ENCODE measurements at regions not wholly inside any gene's neighbourhood (a gene's known extent, or its start where the extent isn't known, plus 50 kb on each side); places are given as distances from the start of the nearest gene placed in this dataset.

DNA sequence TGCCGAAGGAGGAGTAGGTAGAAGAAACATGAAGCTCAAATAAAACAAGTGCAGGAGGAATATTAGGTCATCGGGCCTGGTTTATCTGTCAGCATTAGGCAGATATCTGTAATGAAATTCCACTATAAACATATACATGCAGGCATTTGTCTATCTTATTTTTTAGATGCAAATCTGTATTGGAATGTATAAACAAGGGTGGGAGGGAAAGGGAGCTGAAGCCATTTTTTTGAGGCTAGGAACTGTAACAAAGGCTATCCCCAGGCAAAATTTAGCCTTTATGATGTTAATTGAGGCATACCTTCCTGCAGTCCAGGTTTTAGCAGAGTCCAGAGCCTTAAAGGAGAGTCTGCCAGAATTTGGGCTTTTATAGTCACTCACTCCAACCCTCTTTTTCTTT, 72.5 kb downstream of the PHLDA1 start:
- no peak overlapping the region for H3K4me3 ChIP-seq (ENCODE audit: low read depth in 1 of 2, low read length in 2 of 2)

DNA sequence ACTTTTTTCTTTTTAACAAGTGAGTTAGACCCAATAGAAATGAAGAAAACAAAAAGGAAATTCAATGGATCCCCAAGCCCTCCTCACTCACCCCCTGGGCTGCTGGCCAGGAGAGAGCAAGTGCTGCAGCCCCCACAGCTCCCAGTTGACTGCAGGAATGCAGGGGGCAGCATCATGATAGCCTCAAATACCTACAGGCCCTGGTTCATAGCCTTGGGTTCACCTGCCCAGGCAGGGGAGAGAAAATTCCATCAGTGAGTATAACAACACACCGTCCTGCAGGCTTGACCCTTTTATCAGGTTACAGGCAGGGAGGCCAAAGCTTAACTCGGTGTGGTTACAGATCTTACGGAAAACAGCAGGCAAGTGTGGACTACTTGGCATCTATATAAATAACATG, 76.3 kb downstream of the PHLDA1 start:
- Histone ChIP-seq H3K4me1 (ENCODE audit: control insufficient read depth in 1 of 2, insufficient read depth in 2 of 2, low read length in 2 of 2) (peaks cover 16 to 26% of the 10 kb centered on the region in 2 donors), H3K27me3 (ENCODE audit: control insufficient read depth in 1 of 2, insufficient read depth in 2 of 2, low read length in 2 of 2) (no peaks in the 10 kb centered on the region), H3K4me3 (ENCODE audit: low read depth in 1 of 2, low read length in 2 of 2) (no peak overlapping the region), H3K36me3 (ENCODE audit: control insufficient read depth in 1 of 2, insufficient read depth in 2 of 2, low read length in 2 of 2) (no peaks in the 10 kb centered on the region), H3K9ac (ENCODE audit: low read depth in 1 of 2, low read length in 2 of 2) (no peak overlapping the region), H3K27ac (ENCODE audit: low read depth, low read length) (no peak overlapping the region), H3K9me3 (ENCODE audit: control insufficient read depth in 1 of 2, low read length in 2 of 2) (no peaks in the 10 kb centered on the region)

More for the DNA sequence above, 72.5 kb downstream of the PHLDA1 start:
- no peaks in the 10 kb centered on the region for H3K9me3 ChIP-seq (ENCODE audit: control insufficient read depth in 1 of 2, low read length in 2 of 2)
- H3K27ac ChIP-seq (ENCODE audit: low read depth, low read length): no peak overlapping the region
- H3K27me3 ChIP-seq (ENCODE audit: control insufficient read depth in 1 of 2, insufficient read depth in 2 of 2, low read length in 2 of 2): no peaks in the 10 kb centered on the region
- H3K4me1 ChIP-seq (ENCODE audit: control insufficient read depth in 1 of 2, insufficient read depth in 2 of 2, low read length in 2 of 2): peaks cover 15% of the 10 kb centered on the region in 2 donors
- H3K36me3 ChIP-seq (ENCODE audit: control insufficient read depth in 1 of 2, insufficient read depth in 2 of 2, low read length in 2 of 2): no peaks in the 10 kb centered on the region
- no peak overlapping the region for H3K9ac ChIP-seq (ENCODE audit: low read depth in 1 of 2, low read length in 2 of 2)

DNA sequence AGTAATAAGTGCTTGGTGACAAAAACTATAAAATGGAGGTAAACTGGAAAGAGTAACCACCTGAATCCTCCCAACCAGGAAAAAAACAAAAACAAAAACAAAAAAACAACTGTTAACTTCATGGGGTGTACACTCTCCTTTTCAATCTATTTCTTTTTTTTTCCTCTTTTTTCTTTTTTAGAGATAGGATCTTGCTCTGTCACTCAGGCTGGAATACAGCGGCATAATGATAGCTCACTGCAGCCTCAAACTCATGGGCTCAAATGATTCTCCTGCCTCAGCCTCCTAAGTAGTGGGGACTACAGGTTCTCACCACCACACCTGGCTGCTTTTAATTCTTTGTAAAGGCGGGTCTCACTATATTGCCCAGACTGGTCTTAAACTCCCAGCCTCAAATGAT, 76.8 kb downstream of the PHLDA1 start:
- Histone ChIP-seq H3K4me3 (ENCODE audit: low read depth in 1 of 2, low read length in 2 of 2) (no peak overlapping the region), H3K9ac (ENCODE audit: low read depth in 1 of 2, low read length in 2 of 2) (no peak overlapping the region), H3K9me3 (ENCODE audit: control insufficient read depth in 1 of 2, low read length in 2 of 2) (no peaks in the 10 kb centered on the region), H3K36me3 (ENCODE audit: control insufficient read depth in 1 of 2, insufficient read depth in 2 of 2, low read length in 2 of 2) (no peaks in the 10 kb centered on the region), H3K27ac (ENCODE audit: low read depth, low read length) (no peak overlapping the region), H3K27me3 (ENCODE audit: control insufficient read depth in 1 of 2, insufficient read depth in 2 of 2, low read length in 2 of 2) (no peaks in the 10 kb centered on the region), H3K4me1 (ENCODE audit: control insufficient read depth in 1 of 2, insufficient read depth in 2 of 2, low read length in 2 of 2) (peaks cover 11 to 21% of the 10 kb centered on the region in 2 donors)

DNA sequence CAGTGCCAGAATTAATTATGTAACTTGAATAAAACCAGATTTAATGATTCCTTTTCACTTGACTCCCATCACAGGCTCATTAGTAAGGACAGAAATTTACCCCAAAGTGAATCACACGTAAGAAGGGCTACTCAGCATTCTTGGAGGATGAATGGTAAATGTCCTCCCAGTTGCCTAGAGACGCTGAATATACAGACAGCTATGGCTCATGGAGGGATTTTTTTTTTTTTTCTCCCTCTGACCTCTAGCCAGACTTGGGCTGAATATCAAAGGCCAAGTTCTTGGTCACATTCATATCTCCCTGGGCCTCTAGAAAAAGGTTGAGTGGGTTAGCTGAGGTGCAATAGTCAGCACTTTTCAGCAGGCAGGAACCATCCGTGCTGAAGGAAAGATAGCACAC, 77.5 kb downstream of the PHLDA1 start:
- no peaks in the 10 kb centered on the region for H3K36me3 ChIP-seq (ENCODE audit: control insufficient read depth in 1 of 2, insufficient read depth in 2 of 2, low read length in 2 of 2)
- H3K27ac ChIP-seq (ENCODE audit: low read depth, low read length): no peak overlapping the region
- no peaks in the 10 kb centered on the region for H3K27me3 ChIP-seq (ENCODE audit: control insufficient read depth in 1 of 2, insufficient read depth in 2 of 2, low read length in 2 of 2)
- H3K4me1 ChIP-seq (ENCODE audit: control insufficient read depth in 1 of 2, insufficient read depth in 2 of 2, low read length in 2 of 2): peaks cover 5 to 14% of the 10 kb centered on the region in 2 donors
- no peak overlapping the region for H3K4me3 ChIP-seq (ENCODE audit: low read depth in 1 of 2, low read length in 2 of 2)
- no peak overlapping the region for H3K9ac ChIP-seq (ENCODE audit: low read depth in 1 of 2, low read length in 2 of 2)
- H3K9me3 ChIP-seq (ENCODE audit: control insufficient read depth in 1 of 2, low read length in 2 of 2): no peaks in the 10 kb centered on the region

DNA sequence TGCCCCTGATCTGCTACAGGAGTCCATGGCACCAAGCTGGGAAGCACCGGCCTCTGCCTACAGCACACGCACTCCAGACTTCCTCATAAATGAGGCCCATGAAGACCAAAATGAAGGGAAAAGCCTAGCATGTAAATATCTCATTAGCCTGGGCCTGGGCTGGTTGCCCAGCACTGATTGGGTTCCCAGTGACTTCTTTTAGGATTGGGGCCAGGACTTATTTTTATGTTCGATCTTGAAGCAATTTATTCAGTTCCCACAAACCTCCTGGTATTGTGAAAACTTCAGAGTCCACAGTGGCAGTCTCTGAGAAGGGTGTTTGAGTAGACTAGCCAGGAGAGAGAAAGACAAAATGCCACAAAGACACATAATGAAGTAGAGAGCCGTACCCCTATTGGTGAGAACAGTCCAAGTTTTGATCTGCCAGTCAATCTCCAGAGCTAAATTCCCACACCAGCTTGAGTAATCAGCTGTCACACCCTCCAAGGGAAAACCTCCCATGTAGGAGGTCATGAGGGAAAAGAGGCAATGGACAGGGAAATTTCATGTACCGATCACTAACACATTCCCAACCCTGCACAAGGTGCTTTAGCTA, 78.2 kb downstream of the PHLDA1 start:
- Histone ChIP-seq H3K27me3 (ENCODE audit: control insufficient read depth in 1 of 2, insufficient read depth in 2 of 2, low read length in 2 of 2) (no peaks in the 10 kb centered on the region), H3K4me1 (ENCODE audit: control insufficient read depth in 1 of 2, insufficient read depth in 2 of 2, low read length in 2 of 2) (peaks cover 5 to 14% of the 10 kb centered on the region in 2 donors), H3K9ac (ENCODE audit: low read depth in 1 of 2, low read length in 2 of 2) (no peak overlapping the region), H3K4me3 (ENCODE audit: low read depth in 1 of 2, low read length in 2 of 2) (no peak overlapping the region), H3K36me3 (ENCODE audit: control insufficient read depth in 1 of 2, insufficient read depth in 2 of 2, low read length in 2 of 2) (no peaks in the 10 kb centered on the region), H3K9me3 (ENCODE audit: control insufficient read depth in 1 of 2, low read length in 2 of 2) (no peaks in the 10 kb centered on the region), H3K27ac (ENCODE audit: low read depth, low read length) (no peak overlapping the region)

DNA sequence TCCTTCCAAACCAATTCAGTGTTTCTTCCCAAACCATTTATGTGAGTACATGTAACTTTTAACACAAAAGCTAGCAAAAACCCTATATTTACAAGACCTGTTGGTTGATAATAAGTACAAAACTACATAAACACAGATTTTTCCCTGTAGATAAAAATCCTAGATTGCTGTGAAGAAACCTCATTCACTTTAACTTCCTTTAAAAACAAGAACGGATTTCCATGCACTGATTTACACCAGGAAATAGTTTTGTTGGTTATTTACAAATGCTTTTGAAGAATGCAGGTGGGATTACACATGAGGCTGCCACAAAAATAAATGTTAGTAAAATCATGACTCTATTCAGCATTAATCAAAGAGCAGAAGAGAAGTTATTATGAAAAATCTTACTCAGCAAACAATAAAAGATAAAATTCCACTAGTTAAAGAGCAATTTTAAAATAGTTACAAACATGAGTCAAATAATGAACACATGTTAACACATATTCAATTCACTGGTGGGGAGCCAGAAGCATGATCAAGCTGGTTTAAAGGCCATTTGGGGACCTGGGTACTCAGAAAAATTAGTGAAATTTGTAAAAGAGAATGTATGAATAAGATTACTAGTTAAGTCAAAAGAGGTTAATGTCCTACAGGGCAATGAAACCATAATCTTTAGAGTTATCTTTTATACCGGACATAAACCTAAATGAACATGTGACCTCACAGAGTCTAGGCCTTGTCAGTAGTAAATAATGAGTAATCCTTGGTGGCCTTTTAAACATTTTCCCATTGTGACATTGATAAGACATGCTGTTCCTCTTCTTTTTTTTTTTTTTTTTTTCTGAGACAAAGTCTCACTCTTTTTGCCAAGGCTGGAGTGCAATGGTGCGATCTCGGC, 79.9 kb downstream of the PHLDA1 start:
- no peak overlapping the region for H3K27ac ChIP-seq (ENCODE audit: low read depth, low read length)
- no peaks in the 10 kb centered on the region for H3K9me3 ChIP-seq (ENCODE audit: control insufficient read depth in 1 of 2, low read length in 2 of 2)
- no peaks in the 10 kb centered on the region for H3K36me3 ChIP-seq (ENCODE audit: control insufficient read depth in 1 of 2, insufficient read depth in 2 of 2, low read length in 2 of 2)
- H3K27me3 ChIP-seq (ENCODE audit: control insufficient read depth in 1 of 2, insufficient read depth in 2 of 2, low read length in 2 of 2): no peaks in the 10 kb centered on the region
- peaks cover 5 to 14% of the 10 kb centered on the region in 2 donors for H3K4me1 ChIP-seq (ENCODE audit: control insufficient read depth in 1 of 2, insufficient read depth in 2 of 2, low read length in 2 of 2)
- no peak overlapping the region for H3K4me3 ChIP-seq (ENCODE audit: low read depth in 1 of 2, low read length in 2 of 2)
- H3K9ac ChIP-seq (ENCODE audit: low read depth in 1 of 2, low read length in 2 of 2): no peak overlapping the region

DNA sequence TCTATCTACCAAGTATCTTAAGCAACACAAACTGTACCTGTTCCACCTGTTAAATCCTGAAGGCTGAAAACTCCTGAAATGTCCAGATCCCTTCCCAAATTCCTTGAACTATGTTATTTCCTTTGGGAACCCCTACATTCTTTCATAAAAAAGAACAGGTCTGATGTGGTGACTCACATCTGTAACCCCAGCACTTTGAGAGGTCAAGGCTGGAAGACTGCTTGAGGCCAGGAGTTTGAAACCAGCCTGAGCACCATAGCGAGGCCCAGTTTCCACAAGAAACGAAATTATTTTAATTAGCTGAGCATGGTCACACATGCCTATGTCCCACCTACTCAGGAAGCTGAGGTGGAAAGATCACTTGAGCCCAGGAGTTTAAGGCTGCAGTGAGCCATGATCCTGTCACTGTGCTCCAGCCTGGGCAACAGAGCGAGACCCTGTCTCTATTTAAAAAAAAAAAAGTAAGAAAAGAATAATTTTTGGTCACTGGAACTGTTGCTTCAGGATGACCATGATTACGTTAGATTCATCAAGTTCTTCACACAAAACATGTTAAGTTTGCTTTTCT, 84.3 kb downstream of the PHLDA1 start:
- Histone ChIP-seq H3K4me3 (ENCODE audit: low read depth in 1 of 2, low read length in 2 of 2) (no peak overlapping the region), H3K9me3 (ENCODE audit: control insufficient read depth in 1 of 2, low read length in 2 of 2) (no peaks in the 10 kb centered on the region), H3K9ac (ENCODE audit: low read depth in 1 of 2, low read length in 2 of 2) (no peak overlapping the region), H3K27ac (ENCODE audit: low read depth, low read length) (no peak overlapping the region), H3K27me3 (ENCODE audit: control insufficient read depth in 1 of 2, insufficient read depth in 2 of 2, low read length in 2 of 2) (no peaks in the 10 kb centered on the region), H3K36me3 (ENCODE audit: control insufficient read depth in 1 of 2, insufficient read depth in 2 of 2, low read length in 2 of 2) (no peaks in the 10 kb centered on the region), H3K4me1 (ENCODE audit: control insufficient read depth in 1 of 2, insufficient read depth in 2 of 2, low read length in 2 of 2) (peaks cover 8 to 24% of the 10 kb centered on the region in 2 donors)

DNA sequence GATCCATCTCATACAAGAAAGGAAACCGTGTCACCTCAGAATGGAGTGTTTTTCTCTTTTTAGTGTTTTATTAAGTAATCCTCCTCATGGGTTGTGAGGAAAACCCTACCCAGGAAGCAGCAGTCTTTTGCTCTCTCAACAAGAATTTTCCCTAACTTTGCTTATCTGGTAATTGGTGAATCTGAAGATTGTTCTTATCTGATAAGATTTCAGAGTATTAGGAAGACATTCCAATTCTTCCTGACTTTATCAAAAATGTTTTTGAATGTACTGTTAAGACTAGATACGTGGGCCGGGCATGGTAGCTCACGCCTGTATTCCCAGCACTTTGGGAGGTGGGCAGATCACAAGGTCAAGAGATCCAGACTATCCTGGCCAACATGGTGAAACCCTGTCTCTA, 86.0 kb downstream of the PHLDA1 start:
- H3K36me3 ChIP-seq (ENCODE audit: control insufficient read depth in 1 of 2, insufficient read depth in 2 of 2, low read length in 2 of 2): no peaks in the 10 kb centered on the region
- H3K27ac ChIP-seq (ENCODE audit: low read depth, low read length): no peak overlapping the region
- H3K4me3 ChIP-seq (ENCODE audit: low read depth in 1 of 2, low read length in 2 of 2): no peak overlapping the region
- H3K9ac ChIP-seq (ENCODE audit: low read depth in 1 of 2, low read length in 2 of 2): no peak overlapping the region
- H3K4me1 ChIP-seq (ENCODE audit: control insufficient read depth in 1 of 2, insufficient read depth in 2 of 2, low read length in 2 of 2): peaks cover 3 to 17% of the 10 kb centered on the region in 2 donors
- no peaks in the 10 kb centered on the region for H3K27me3 ChIP-seq (ENCODE audit: control insufficient read depth in 1 of 2, insufficient read depth in 2 of 2, low read length in 2 of 2)
- H3K9me3 ChIP-seq (ENCODE audit: control insufficient read depth in 1 of 2, low read length in 2 of 2): no peaks in the 10 kb centered on the region

DNA sequence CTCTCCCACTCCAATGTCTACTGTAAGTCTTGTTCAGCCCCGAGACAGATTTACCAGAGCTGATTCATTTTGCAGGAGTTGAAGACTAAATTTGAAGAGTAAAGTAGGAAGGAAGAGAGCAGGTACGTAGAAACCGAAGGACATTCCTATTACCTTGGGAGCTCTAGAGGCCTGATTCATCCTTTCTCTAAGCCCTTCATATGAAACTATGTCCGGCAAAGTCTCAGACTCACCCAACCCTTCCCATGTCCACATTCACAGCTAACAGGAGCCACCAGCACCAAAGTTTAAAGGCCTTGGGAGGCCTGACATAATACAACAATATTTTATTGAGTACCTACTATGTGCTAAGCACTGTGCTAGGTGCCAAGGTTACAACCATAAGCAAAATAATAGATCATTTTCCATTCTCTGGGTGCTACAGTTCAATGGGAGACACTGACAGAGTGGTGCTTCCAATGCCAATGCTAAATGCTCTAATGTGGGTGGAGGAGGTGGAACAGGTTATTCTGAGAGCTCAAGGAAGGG, 86.6 kb downstream of the PHLDA1 start:
- Histone ChIP-seq H3K27ac (ENCODE audit: low read depth, low read length) (no peak overlapping the region), H3K27me3 (ENCODE audit: control insufficient read depth in 1 of 2, insufficient read depth in 2 of 2, low read length in 2 of 2) (no peaks in the 10 kb centered on the region), H3K9me3 (ENCODE audit: control insufficient read depth in 1 of 2, low read length in 2 of 2) (no peaks in the 10 kb centered on the region), H3K4me3 (ENCODE audit: low read depth in 1 of 2, low read length in 2 of 2) (no peak overlapping the region), H3K4me1 (ENCODE audit: control insufficient read depth in 1 of 2, insufficient read depth in 2 of 2, low read length in 2 of 2) (peaks cover 3 to 17% of the 10 kb centered on the region in 2 donors), H3K9ac (ENCODE audit: low read depth in 1 of 2, low read length in 2 of 2) (no peak overlapping the region), H3K36me3 (ENCODE audit: control insufficient read depth in 1 of 2, insufficient read depth in 2 of 2, low read length in 2 of 2) (no peaks in the 10 kb centered on the region)
